Adrenal gland (tissue), 5 donors: ENCODE measurements at regions not wholly inside any gene's neighbourhood (a gene's known extent, or its start where the extent isn't known, plus 50 kb on each side); places are given as distances from the start of the nearest gene placed in this dataset.

Experiments used
- POLR2A ChIP-seq, 2 donors: fragments of 450-650 bp; IDR thresholded peaks; one replicate each; pipeline ENCODE4 v1.6.1; 2017; ENCODE audit warnings: antibody characterized with exemption in 2 of 2, mild to moderate bottlenecking in 2 of 2, moderate library complexity in 1 of 2
- TF ChIP-seq, protein P1 (sequence below), 6 experiments: fragments of 450-650 bp in 4 of 6; fragments of 200-600 bp in 2 of 6; sonication (generic) in 1 of 6; IDR thresholded peaks; 1 replicate in 5 of 6; 2 replicates in 1 of 6; pipeline versions ENCODE4 v1.5.1 to v1.8.0; 2016 to 2021; ENCODE audit warnings: antibody characterized with exemption in 6 of 6, mild to moderate bottlenecking in 2 of 6, moderate library complexity in 1 of 6
- donor health status: DM: no; HTN: no; CAD: no.

GRCh38 chr3:152615681-152616080 is 219.2 kb upstream of the P2RY1 start:
- TF ChIP-seq, protein P1, sequence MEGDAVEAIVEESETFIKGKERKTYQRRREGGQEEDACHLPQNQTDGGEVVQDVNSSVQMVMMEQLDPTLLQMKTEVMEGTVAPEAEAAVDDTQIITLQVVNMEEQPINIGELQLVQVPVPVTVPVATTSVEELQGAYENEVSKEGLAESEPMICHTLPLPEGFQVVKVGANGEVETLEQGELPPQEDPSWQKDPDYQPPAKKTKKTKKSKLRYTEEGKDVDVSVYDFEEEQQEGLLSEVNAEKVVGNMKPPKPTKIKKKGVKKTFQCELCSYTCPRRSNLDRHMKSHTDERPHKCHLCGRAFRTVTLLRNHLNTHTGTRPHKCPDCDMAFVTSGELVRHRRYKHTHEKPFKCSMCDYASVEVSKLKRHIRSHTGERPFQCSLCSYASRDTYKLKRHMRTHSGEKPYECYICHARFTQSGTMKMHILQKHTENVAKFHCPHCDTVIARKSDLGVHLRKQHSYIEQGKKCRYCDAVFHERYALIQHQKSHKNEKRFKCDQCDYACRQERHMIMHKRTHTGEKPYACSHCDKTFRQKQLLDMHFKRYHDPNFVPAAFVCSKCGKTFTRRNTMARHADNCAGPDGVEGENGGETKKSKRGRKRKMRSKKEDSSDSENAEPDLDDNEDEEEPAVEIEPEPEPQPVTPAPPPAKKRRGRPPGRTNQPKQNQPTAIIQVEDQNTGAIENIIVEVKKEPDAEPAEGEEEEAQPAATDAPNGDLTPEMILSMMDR (IDR thresholded peaks at IDR 0.05): no peak
- no peak for TF ChIP-seq POLR2A (IDR thresholded peaks at IDR 0.05)
